HL-60/S4 treated with retinoic acid at 250 ng/mL for 4 days and 3 days (cell line): ENCODE measurements at regions not wholly inside any gene's neighbourhood (a gene's known extent, or its start where the extent isn't known, plus 50 kb on each side); places are given as distances from the start of the nearest gene placed in this dataset.
"Not testable (repeated sequence)": the region's sequence is repeated elsewhere in the genome, so short reads cannot be mapped to it uniquely, and the experiment has no call there.

ENCODE experiments used
- in situ Hi-C: fragments of 300-500 bp; cut with MboI; formaldehyde crosslinking; loops from 2 replicates; pipeline ENCODE4 v1.7.0; 2022; ENCODE audit warnings: low sequenced_read_pairs

GRCh38 chr9:71514344-71514975, 253.9 kb downstream of the CEMIP2 start:
- in situ Hi-C loops, result no loop called here

GRCh38 chr9:71509054-71509453, 259.3 kb downstream of the CEMIP2 start:
- in situ Hi-C loops, result no loop called here

- in situ Hi-C loops, result not testable (repeated sequence)
Measured at GRCh38 chr9:71508141-71508540, 260.2 kb downstream of the CEMIP2 start.

- in situ Hi-C loops, result no loop called here
Measured at GRCh38 chr9:71506821-71507220, 261.5 kb downstream of the CEMIP2 start.

GRCh38 chr9:71504636-71505035, 263.7 kb downstream of the CEMIP2 start:
- in situ Hi-C loops, result no loop called here

- in situ Hi-C loops, result no loop called here
Measured at GRCh38 chr9:71498691-71499090, 269.6 kb downstream of the CEMIP2 start.

GRCh38 chr9:71490810-71491209, 277.5 kb downstream of the CEMIP2 start:
- in situ Hi-C loops, result no loop called here

- in situ Hi-C loops, result no loop called here
Measured at GRCh38 chr9:71487061-71487460, 281.3 kb downstream of the CEMIP2 start.

GRCh38 chr9:71485326-71485725, 283.0 kb downstream of the CEMIP2 start:
- in situ Hi-C loops, result no loop called here

- in situ Hi-C loops, result no loop called here
Measured at GRCh38 chr9:71483436-71483835, 284.9 kb downstream of the CEMIP2 start.

GRCh38 chr9:71479621-71480020, 288.7 kb downstream of the CEMIP2 start:
- in situ Hi-C loops, result no loop called here

- in situ Hi-C loops, result no loop called here
Measured at GRCh38 chr9:71472400-71472799, 295.9 kb downstream of the CEMIP2 start.

- in situ Hi-C loops, result no loop called here
Measured at GRCh38 chr9:71465392-71465791, 302.9 kb downstream of the CEMIP2 start.

GRCh38 chr9:71459082-71459481, 309.2 kb downstream of the CEMIP2 start:
- in situ Hi-C loops, result no loop called here

GRCh38 chr9:71446473-71447411, 321.6 kb downstream of the CEMIP2 start:
- in situ Hi-C loops, result no loop called here

GRCh38 chr9:71446106-71446472, 322.2 kb downstream of the CEMIP2 start:
- in situ Hi-C loops, result no loop called here

GRCh38 chr9:71442937-71443336, 321.5 kb upstream of the TRPM3 start:
- in situ Hi-C loops, result no loop called here

- in situ Hi-C loops, result no loop called here
Measured at GRCh38 chr9:71441266-71441665, 319.8 kb upstream of the TRPM3 start.

GRCh38 chr9:71431931-71432330, 310.5 kb upstream of the TRPM3 start:
- in situ Hi-C loops, result no loop called here

GRCh38 chr9:71407341-71407740, 285.9 kb upstream of the TRPM3 start:
- in situ Hi-C loops, result not testable (repeated sequence)

- in situ Hi-C loops, result no loop called here
Measured at GRCh38 chr9:71403106-71403505, 281.7 kb upstream of the TRPM3 start.

GRCh38 chr9:71393005-71393404, 271.6 kb upstream of the TRPM3 start:
- in situ Hi-C loops, result no loop called here
